ENCODE measurements at regions not wholly inside any gene's neighbourhood (a gene's known extent, or its start where the extent isn't known, plus 50 kb on each side); places are given as distances from the start of the nearest gene placed in this dataset.

- TF ChIP-seq CTCF (IDR thresholded peaks at IDR 0.05; ENCODE audit: low read depth, low read length): no peak
- DNase-seq (ENCODE audit: low read depth, low spot score): no peak
- no peak overlapping the region for H3K4me3 ChIP-seq (ENCODE audit: low read depth, low read length)
- in situ Hi-C loops (cut with HindIII; ENCODE audit: low sequenced_read_pairs): no loop called here
Measured at GRCh38 chr3:35519936-35520335, 119.4 kb upstream of the ARPP21 start.

DNA sequence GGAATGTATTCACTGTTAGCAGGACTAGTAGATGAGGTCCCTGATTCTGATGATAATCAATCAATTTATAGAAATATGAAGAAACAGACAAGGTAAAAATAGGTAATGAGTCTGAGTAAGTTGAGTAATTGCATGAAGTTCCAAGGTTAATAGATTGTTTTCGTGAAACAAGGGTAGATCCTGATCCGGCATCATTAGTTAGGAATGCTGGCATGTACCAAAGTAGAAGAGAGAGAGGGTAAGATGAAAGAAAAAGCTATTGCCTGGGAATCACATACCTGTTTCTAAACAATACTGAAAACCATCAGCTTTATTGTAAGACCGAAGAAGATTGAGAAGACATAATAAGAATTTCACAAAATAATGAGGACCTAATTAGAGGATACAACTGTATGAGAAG is 118.1 kb upstream of the ARPP21 start:
- no peak overlapping the region for H3K4me3 ChIP-seq (ENCODE audit: low read depth, low read length)
- no peak for DNase-seq (ENCODE audit: low read depth, low spot score)
- in situ Hi-C loops (cut with HindIII; ENCODE audit: low sequenced_read_pairs): no loop called here
- no peak for TF ChIP-seq CTCF (IDR thresholded peaks at IDR 0.05; ENCODE audit: low read depth, low read length)

DNA sequence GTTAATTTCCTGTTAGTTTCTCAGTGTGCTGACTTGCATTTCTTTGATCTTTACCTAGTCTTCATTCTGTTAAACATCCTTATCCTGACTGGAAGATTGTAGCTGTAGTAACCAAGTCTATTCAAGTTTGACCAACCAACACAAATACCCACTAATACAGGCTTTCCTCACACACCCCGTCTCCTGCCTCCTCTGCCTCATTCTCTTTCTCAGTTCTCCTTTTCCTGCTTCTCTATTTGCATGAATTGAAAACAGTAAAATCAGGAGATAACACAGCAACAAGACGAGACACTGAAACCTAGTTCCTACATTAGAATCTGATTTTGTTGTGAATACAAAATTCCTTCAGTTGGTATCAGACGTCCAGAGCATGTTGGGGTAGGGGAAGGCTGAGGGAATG is 116.9 kb upstream of the ARPP21 start:
- no peak for DNase-seq (ENCODE audit: low read depth, low spot score)
- in situ Hi-C loops (cut with HindIII; ENCODE audit: low sequenced_read_pairs): no loop called here
- TF ChIP-seq CTCF (IDR thresholded peaks at IDR 0.05; ENCODE audit: low read depth, low read length): no peak
- no peak overlapping the region for H3K4me3 ChIP-seq (ENCODE audit: low read depth, low read length)

DNA sequence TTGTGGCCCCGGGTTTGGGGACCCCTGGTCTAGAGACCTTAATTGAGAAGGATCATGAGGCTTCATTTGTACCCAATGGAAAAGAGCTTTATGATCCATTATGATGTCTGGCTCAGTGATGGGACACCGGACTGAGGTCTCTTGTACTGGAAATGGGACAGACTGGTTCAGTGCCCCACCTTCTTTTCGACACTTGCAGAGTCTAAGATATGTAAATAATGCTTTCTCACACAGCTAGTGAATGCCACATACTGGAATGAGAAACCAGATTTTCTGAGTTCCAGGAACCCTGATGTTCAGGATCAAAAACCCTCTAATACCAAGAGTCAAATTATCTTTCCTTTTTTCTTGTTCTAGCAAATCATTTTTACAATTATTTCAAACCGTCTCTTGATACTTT is 116.3 kb upstream of the ARPP21 start:
- H3K4me3 ChIP-seq (ENCODE audit: low read depth, low read length): no peak overlapping the region
- TF ChIP-seq CTCF (IDR thresholded peaks at IDR 0.05; ENCODE audit: low read depth, low read length): no peak
- DNase-seq (ENCODE audit: low read depth, low spot score): no peak
- in situ Hi-C loops (cut with HindIII; ENCODE audit: low sequenced_read_pairs): no loop called here

GRCh38 chr3:35523838-35524237 is 115.5 kb upstream of the ARPP21 start:
- in situ Hi-C loops (cut with HindIII; ENCODE audit: low sequenced_read_pairs): no loop called here
- no peak for TF ChIP-seq CTCF (IDR thresholded peaks at IDR 0.05; ENCODE audit: low read depth, low read length)
- DNase-seq (ENCODE audit: low read depth, low spot score): peak; percentile 56
- no peak overlapping the region for H3K4me3 ChIP-seq (ENCODE audit: low read depth, low read length)

DNA sequence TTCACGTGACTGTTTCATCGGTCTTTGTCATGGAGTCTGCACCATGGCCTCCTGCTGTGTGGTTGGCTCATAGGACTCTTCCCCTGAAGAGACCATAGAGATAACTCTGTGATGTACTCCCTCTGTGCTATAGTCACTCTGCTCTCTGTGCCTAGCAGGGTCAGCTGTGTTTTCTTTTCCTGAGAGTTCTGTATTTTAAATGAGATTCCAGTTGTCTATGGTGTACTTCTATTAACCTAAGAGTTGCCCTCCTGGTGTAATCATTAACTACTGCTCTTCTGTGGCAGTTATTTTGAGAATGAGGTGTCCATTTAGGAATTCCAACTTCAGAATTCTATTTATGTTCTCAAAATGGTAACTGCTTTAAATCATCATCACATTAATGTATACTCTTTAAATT is 114.5 kb upstream of the ARPP21 start:
- in situ Hi-C loops (cut with HindIII; ENCODE audit: low sequenced_read_pairs): no loop called here
- no peak for DNase-seq (ENCODE audit: low read depth, low spot score)
- TF ChIP-seq CTCF (IDR thresholded peaks at IDR 0.05; ENCODE audit: low read depth, low read length): no peak
- H3K4me3 ChIP-seq (ENCODE audit: low read depth, low read length): no peak overlapping the region

GRCh38 chr3:35528728-35529127 is 110.6 kb upstream of the ARPP21 start:
- TF ChIP-seq CTCF (IDR thresholded peaks at IDR 0.05; ENCODE audit: low read depth, low read length): no peak
- peak; percentile 60 for DNase-seq (ENCODE audit: low read depth, low spot score)
- in situ Hi-C loops (cut with HindIII; ENCODE audit: low sequenced_read_pairs): no loop called here
- no peak overlapping the region for H3K4me3 ChIP-seq (ENCODE audit: low read depth, low read length)
